ENCODE measurements at regions not wholly inside any gene's neighbourhood (a gene's known extent, or its start where the extent isn't known, plus 50 kb on each side); places are given as distances from the start of the nearest gene placed in this dataset.
A peak's percentile ranks its signal among the peaks of the same experiment; 100 is the strongest.

DNA sequence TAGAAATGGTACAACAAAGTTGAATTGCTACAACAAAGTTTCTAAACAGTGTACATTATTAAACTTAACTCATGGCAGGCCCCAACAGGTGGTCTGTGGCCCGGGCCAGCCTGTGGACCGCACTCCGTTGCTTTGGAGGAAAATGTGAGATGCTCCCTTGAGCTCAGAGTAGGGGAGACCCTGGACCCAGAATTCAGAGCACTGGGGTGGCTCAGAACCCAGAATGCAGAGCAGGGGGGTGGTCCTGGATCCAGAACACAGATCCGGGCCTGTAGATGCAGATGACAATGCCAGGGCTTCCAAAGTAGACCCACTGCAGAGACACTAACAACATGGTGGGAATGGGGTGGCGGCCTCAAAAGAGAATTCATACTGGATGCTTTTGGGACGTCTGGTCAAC is 311.0 kb downstream of the NDUFA10 start:
- DNase-seq (no peak), ATAC-seq (ENCODE audit: low read depth in 2 of 2) (no peak)
- Mint-ChIP-seq H3K36me3 (peaks cover 5 to 15% of the 10 kb centered on the region in 2 donors), H3K27ac (no peak overlapping the region), H3K4me3 (no peak overlapping the region), H3K4me1 (no peaks in the 10 kb centered on the region), H3K27me3 (peaks cover under 1 to 20% (median 14%) of the 10 kb centered on the region in 3 donors), H3K9me3 (peaks cover 11 to 37% (median 34%) of the 10 kb centered on the region in 7 donors)

DNA sequence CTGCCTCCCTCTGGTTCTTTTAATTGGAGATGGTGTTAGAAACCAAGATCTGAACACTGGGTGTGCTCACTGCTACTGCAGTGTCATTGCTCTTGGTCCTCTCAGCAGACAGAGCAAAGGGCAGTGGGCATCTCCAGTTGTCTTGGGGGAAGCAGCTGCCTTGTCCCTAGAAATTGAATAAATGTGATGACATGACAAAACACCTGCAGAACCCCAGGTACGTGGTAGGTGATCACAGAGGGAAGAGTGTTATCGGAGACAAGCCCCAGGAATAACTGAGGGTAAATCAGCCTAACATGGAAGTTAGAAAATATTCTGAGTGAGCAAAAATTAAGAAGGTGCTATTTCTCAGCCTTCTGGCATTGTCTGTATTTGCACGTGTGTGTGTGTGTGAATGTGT is 311.9 kb upstream of the HDAC4 start:
- DNase-seq (no peak), ATAC-seq (ENCODE audit: low read depth in 2 of 2) (no peak)
- Mint-ChIP-seq H3K27ac (peak overlapping the region in 1 of 6 donors; percentile 44), H3K9me3 (peaks cover 11 to 37% (median 34%) of the 10 kb centered on the region in 7 donors), H3K4me3 (no peak overlapping the region), H3K27me3 (peaks cover 5 to 24% (median 16%) of the 10 kb centered on the region in 3 donors), H3K4me1 (no peaks in the 10 kb centered on the region), H3K36me3 (peaks cover 5 to 15% of the 10 kb centered on the region in 2 donors)

DNA sequence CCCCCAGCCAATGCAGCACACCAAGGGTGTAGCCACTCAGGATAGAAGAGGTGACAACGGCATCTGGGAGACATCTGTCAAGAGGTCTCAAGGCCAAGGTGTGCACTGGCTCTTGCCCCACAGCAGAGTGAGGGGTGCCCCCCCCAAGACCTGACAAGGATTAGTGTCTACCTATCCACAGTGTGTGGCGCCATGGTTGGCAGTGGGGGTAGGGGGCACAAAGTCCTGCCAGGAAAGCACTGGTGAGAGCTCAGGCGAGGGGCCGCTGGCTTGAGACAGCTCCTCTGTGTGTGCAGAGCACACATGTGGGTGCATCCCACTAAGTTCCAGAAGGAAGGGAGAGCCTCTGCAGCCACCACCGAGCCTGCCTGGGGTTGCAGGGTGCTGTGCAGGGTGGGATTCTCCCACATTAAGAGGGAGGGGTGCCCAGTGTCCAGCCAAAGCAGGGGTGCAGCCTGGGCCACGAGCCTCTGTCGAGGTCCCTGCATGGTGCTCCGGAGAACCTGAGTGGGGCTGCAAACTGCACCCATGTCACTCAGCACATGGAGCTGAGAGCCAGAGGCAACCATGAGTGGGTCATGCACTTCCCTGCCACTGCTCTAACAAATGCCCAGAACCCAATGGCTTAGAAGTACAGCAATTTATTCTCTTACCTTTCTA is 311.2 kb upstream of the HDAC4 start:
- Mint-ChIP-seq H3K9me3 (peaks cover 11 to 37% (median 34%) of the 10 kb centered on the region in 7 donors), H3K4me3 (peak overlapping the region in 1 of 8 donors; percentile 48), H3K27me3 (peaks cover 5 to 24% (median 18%) of the 10 kb centered on the region in 3 donors)

DNA sequence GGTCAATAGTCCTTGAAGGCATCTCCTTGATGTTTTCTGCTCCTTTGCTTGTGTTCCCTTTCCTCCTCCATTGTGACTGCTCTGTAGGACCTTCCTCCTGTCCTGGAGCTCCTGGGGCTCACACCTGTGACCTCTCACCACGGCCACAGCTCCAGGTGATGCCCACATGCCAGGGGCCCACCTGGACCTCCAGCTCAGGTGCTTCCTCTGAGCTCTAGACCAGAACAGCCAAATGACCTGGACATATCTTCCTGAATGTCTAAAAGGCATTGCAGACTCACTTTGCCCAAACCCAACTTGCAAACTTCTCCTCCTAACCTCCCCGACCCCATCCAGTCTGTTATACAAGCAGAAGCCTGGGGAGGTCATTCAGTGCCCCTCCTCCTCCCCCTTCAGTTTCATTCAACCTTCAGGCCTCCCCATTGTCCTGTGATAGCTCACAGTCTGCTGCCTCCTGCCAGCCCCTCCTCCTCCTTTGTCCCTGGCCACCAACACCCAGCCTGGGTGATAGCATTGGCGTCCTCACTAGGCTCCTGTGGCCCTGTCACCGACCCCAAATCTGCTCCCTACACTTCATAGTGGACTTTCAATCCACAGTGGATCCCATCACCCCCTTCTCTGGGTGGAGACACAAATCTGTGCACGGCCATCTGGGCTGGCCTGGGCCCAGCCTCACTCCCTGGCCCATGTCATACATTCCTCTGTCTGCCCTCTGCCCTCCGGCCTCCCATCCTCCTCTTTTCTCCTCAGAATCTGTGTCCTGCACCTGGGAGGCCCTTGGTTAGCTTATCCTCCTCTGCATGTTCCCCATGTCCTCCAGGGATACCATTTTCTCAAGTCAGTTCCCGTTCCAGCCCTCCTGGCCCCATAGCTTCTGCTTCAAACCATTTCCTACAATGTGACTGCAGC is 310.4 kb upstream of the HDAC4 start:
- no peak overlapping the region for H3K27ac Mint-ChIP-seq
- H3K27me3 Mint-ChIP-seq: peaks cover 8 to 29% (median 23%) of the 10 kb centered on the region in 3 donors
- DNase-seq (no peak), ATAC-seq (ENCODE audit: low read depth in 2 of 2) (no peak)
- H3K4me3 Mint-ChIP-seq: peak overlapping the region in 1 of 8 donors; percentile 32
- H3K4me1 Mint-ChIP-seq: no peaks in the 10 kb centered on the region
- H3K9me3 Mint-ChIP-seq: peaks cover 11 to 37% (median 33%) of the 10 kb centered on the region in 7 donors
- peaks cover 5 to 18% of the 10 kb centered on the region in 2 donors for H3K36me3 Mint-ChIP-seq

More for the DNA sequence above, 311.2 kb upstream of the HDAC4 start:
- no peak for DNase-seq
- ATAC-seq (ENCODE audit: low read depth in 2 of 2): no peak
- no peaks in the 10 kb centered on the region for H3K4me1 Mint-ChIP-seq
- no peak overlapping the region for H3K27ac Mint-ChIP-seq
- H3K36me3 Mint-ChIP-seq: peaks cover 5 to 15% of the 10 kb centered on the region in 2 donors

DNA sequence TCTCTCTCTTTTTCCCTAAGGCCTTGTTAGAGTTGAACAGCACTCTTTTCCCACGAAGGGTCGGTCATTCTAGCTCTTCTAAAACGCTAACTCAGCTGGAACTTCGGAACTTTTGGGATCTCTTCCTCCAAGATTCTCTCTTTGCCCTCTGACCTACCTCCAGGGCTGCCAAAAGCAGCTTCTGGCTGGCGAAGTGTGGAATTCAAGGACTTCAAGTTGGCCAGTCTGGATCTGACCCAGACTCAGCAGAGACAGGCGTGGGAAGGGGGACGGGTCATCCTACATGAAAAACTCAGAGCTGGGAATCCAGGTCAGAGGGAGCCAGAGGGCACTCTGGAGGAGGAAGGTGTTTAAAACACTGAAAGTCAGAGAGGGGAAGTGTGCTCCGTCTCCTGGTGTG is 305.5 kb upstream of the HDAC4 start:
- peaks cover under 1 to 10% (median 4%) of the 10 kb centered on the region in 7 donors for H3K9me3 Mint-ChIP-seq
- ATAC-seq (ENCODE audit: low read depth in 2 of 2) (no peak), DNase-seq (no peak)
- H3K4me3 Mint-ChIP-seq: no peak overlapping the region
- no peaks in the 10 kb centered on the region for H3K4me1 Mint-ChIP-seq
- peak overlapping the region in 1 of 6 donors; percentile 70 for H3K27ac Mint-ChIP-seq
- H3K27me3 Mint-ChIP-seq: peaks cover 12 to 50% (median 41%) of the 10 kb centered on the region in 3 donors
- H3K36me3 Mint-ChIP-seq: peaks cover 0 to 7% of the 10 kb centered on the region in 2 donors

DNA sequence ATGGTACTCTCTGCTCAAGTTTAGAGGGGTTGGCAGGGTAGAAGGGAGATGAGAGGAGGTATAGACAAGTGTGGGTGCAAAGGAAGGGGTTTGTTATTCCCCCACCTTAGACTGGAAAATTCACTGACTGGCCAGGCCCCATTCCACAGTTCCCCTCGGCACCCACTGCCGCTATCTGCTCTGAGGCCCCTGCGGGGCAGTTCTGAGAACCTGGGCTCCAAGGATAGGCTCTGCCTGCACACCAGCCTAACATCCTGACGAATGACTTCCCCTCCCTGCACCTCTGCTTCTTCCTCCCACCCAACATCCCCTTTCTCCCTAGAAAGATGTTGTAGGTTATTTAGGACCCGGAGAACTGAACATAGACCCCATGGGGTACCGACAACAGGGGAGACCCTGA is 303.9 kb upstream of the HDAC4 start:
- no peak overlapping the region for H3K4me3 Mint-ChIP-seq
- peaks cover 0 to 7% of the 10 kb centered on the region in 2 donors for H3K36me3 Mint-ChIP-seq
- peaks cover 12 to 41% (median 33%) of the 10 kb centered on the region in 3 donors for H3K27me3 Mint-ChIP-seq
- no peak overlapping the region for H3K27ac Mint-ChIP-seq
- no peak for DNase-seq
- no peaks in the 10 kb centered on the region for H3K4me1 Mint-ChIP-seq
- no peak for ATAC-seq (ENCODE audit: low read depth in 2 of 2)
- peaks cover 0 to 5% (median 3%) of the 10 kb centered on the region in 7 donors for H3K9me3 Mint-ChIP-seq

DNA sequence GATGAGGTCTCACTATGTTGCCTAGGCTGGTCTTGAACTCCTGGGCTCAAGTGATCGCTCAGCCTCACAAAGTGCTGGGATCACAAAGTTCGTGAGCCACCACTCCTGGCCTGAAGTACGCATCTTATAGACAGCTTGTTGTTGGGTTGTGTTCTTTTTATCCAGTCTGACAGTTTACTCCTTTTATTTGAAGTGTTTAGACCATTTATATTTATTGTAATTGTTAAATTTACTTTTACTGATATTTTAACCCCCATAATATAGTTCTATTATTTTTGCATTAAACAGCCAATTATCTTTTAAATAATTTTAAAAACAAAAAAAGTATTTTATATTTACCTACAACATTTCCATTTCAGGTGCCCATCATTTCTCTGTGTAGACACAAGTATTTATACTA is 303.0 kb upstream of the HDAC4 start:
- DNase-seq (no peak), ATAC-seq (ENCODE audit: low read depth in 2 of 2) (no peak)
- H3K36me3 Mint-ChIP-seq: peaks cover 0 to 7% of the 10 kb centered on the region in 2 donors
- no peak overlapping the region for H3K4me3 Mint-ChIP-seq
- H3K27me3 Mint-ChIP-seq: peaks cover 9 to 33% (median 33%) of the 10 kb centered on the region in 3 donors
- H3K4me1 Mint-ChIP-seq: no peaks in the 10 kb centered on the region
- peaks cover 0 to 5% (median 3%) of the 10 kb centered on the region in 7 donors for H3K9me3 Mint-ChIP-seq
- peak overlapping the region in 1 of 6 donors; percentile 15 for H3K27ac Mint-ChIP-seq

DNA sequence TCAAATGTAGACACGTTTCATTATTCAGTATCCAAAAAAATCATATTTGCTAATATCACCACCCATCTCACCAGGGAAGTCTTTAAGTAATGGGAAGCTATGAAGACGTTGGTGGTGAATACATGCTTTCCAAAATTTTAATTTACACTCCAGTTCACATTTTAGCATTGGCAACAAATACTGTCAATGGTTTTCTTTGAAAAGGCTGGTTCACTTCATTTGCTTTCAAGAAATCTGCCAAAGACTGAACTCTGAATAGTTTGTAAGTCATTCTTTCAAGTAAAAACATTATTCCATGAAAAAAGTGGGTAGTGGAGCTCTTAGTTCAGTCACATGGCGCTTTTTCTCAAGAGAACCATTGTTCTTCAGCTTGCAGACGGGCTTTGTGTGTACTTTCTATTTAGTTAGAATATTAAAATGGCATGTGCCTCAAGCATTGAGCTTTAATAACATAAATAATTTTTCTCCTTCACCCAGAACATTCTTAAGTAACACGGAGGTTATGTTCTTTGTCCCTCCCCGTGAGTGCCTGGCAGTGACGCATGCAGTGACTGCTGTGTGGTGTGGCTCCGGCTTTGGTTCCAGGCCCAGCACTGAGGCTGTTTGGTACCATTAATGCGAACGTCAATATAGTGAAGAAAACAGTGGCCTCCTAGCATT is 300.0 kb upstream of the HDAC4 start:
- Mint-ChIP-seq H3K27ac (no peak overlapping the region), H3K4me1 (no peaks in the 10 kb centered on the region), H3K9me3 (peaks cover 0 to 7% (median 3%) of the 10 kb centered on the region in 7 donors), H3K36me3 (no peaks in the 10 kb centered on the region), H3K27me3 (peaks cover 3 to 26% (median 23%) of the 10 kb centered on the region in 3 donors), H3K4me3 (no peak overlapping the region)
- DNase-seq (no peak), ATAC-seq (ENCODE audit: low read depth in 2 of 2) (no peak)

DNA sequence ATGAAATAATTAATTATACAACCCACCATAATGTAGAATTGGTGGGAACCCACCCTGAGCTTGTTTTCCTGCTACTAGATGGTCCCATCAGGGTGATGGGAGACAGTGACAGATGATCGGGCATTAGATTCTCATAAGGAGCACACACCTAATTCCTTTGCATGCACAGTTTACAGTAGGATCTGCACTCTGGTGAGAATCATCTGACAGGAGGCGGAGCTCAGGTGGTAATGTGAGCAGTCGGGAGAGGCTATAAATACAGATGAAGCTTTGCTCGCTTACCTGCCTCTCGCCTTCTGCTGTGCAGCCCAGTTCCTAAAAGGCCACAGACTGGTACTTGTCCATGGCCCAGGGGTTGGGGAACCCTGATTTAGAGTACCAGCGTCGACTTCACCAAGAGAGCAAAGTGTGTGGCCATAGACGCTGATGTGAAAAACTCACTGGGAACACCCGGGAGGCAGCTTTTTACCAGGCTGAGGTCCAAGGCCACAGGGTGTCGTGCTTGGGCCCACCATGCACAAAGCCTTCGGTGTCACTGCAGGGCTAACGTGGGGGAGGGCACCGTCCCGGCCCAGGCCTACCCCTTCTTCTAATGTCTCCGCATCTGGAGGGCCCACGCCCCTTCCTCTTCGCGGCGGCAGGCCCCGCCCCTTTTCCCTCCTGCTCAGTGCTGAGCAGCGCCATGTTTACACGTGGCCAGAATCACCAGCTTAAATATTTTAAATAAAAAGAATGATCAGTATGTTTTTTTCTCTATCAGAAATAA is 296.8 kb upstream of the HDAC4 start:
- Mint-ChIP-seq H3K27me3 (peaks cover 4 to 7% (median 6%) of the 10 kb centered on the region in 3 donors), H3K9me3 (peaks cover 0 to 3% (median 0%) of the 10 kb centered on the region in 7 donors), H3K4me1 (no peaks in the 10 kb centered on the region), H3K27ac (no peak overlapping the region), H3K4me3 (no peak overlapping the region), H3K36me3 (no peaks in the 10 kb centered on the region)
- ATAC-seq (ENCODE audit: low read depth in 2 of 2) (no peak), DNase-seq (no peak)

DNA sequence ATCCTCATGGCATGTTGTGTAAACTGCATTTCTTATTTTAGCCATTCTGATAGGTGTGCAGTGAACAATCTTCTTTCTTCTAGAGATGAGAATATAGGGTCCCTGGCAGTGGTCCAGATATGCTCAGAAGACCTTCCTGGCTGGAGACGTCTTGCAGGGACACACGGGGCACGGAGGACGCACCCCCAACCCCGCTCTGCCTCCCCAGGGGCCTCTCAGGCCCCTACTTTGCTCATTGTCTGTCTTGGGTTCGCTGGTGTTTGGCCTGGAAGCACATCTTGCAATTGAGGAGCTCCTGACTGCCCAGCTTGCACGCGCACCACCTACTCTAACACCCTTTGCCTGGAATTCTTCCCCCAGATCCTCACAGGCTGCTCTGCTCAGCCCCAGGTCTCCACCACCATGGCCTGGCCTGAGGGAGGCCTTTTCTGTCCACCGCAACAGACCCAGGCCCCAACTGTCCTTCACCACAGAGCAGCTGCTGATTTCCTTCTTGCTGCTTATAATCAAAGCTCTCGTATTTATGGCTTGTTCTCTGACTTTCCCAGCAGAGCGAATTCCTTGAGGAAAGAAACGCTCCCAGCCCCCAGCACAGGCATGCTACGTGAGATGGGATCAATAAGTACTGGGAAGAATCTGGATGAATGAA is 295.9 kb upstream of the HDAC4 start:
- Mint-ChIP-seq H3K4me3 (no peak overlapping the region), H3K36me3 (no peaks in the 10 kb centered on the region), H3K9me3 (peaks cover 0 to 3% (median 0%) of the 10 kb centered on the region in 7 donors), H3K4me1 (no peaks in the 10 kb centered on the region), H3K27me3 (peaks cover 4 to 7% (median 6%) of the 10 kb centered on the region in 3 donors), H3K27ac (peak overlapping the region in 1 of 6 donors; percentile 5)
- DNase-seq (no peak), ATAC-seq (ENCODE audit: low read depth in 2 of 2) (no peak)

DNA sequence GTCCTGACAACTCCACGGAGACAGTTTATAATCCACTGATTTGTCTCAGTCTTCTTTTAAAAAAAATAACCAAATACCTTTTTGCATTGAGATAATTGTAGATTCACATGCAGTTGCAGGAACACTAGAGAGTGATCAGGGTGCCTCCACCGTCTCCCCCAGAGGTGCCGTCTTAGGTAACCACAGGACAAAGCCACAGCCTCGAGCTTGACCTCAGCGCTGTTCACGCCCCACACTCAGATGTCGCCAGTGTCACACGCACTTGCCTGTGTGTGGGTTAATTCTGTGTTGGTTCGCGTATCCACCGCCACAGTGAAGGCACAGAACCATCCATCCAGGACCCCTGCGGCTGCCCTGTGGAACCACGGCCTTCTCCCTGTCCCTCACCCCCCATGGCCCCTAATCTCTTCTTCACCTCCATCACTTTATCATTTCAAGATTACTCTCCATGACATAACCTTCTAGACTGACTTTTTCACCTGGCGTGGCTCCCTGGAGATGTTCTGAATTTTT is 295.0 kb upstream of the HDAC4 start:
- no peak overlapping the region for H3K4me3 Mint-ChIP-seq
- H3K9me3 Mint-ChIP-seq: peaks cover 0 to 3% (median 0%) of the 10 kb centered on the region in 7 donors
- no peaks in the 10 kb centered on the region for H3K4me1 Mint-ChIP-seq
- no peak for ATAC-seq (ENCODE audit: low read depth in 2 of 2)
- no peak overlapping the region for H3K27ac Mint-ChIP-seq
- no peaks in the 10 kb centered on the region for H3K36me3 Mint-ChIP-seq
- no peak for DNase-seq
- H3K27me3 Mint-ChIP-seq: peaks cover 4 to 7% (median 6%) of the 10 kb centered on the region in 3 donors

DNA sequence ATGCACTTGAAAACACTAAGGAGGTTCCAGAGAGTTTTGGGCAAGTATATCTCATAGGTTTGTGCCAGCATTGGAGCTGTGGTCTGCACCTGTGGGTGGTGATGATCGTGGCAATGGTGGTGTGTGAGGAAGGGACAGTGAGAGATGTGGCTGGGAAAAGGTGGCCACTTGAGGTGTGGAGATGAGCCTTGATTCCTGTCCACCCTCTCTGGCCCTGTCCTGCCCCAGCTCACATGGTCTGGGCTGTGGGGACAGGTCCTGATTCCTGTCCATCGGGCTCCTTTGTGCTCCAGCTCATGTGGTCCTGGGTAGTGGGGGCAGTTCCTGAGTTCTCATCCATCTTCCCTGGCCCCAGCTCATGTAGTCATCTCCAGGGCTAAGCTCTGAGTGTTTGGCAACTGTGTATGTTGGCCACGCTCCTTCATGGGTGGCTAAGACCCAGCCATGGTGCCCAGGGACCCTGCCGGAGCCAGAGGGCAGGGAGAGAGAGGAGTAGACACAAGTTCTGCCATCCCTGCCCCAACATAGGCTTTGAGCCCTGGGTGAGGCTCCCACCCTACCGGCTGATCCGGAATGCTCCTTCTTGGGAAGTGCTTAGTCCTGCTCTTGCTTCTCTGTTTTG is 294.4 kb upstream of the HDAC4 start:
- H3K9me3 Mint-ChIP-seq: peaks cover 0 to 3% (median 0%) of the 10 kb centered on the region in 7 donors
- H3K27me3 Mint-ChIP-seq: peaks cover 4 to 7% (median 6%) of the 10 kb centered on the region in 3 donors
- H3K4me3 Mint-ChIP-seq: no peak overlapping the region
- H3K4me1 Mint-ChIP-seq: no peaks in the 10 kb centered on the region
- ATAC-seq (ENCODE audit: low read depth in 2 of 2) (no peak), DNase-seq (no peak)
- no peaks in the 10 kb centered on the region for H3K36me3 Mint-ChIP-seq
- H3K27ac Mint-ChIP-seq: no peak overlapping the region
